ENCODE measurements at regions not wholly inside any gene's neighbourhood (a gene's known extent, or its start where the extent isn't known, plus 50 kb on each side); places are given as distances from the start of the nearest gene placed in this dataset.

- Mint-ChIP-seq H3K27me3 (ENCODE audit: unreplicated experiment) (no peaks in the 10 kb centered on the region), H3K27ac (ENCODE audit: unreplicated experiment) (no peak overlapping the region), H3K36me3 (ENCODE audit: unreplicated experiment) (no peaks in the 10 kb centered on the region), H3K4me3 (ENCODE audit: unreplicated experiment) (no peak overlapping the region), H3K4me1 (ENCODE audit: unreplicated experiment) (no peaks in the 10 kb centered on the region), H3K9me3 (ENCODE audit: unreplicated experiment) (peaks cover 8% of the 10 kb centered on the region)
- no peak for TF ChIP-seq CTCF (IDR thresholded peaks at IDR 0.05)
- no peak for DNase-seq (ENCODE audit: extremely low spot score, unreplicated experiment)
These were observed 62.7 kb upstream of the DNAJC19 start for GRCh38 chr3:181052256-181052655.

GRCh38 chr3:181050738-181051137, 61.2 kb upstream of the DNAJC19 start:
- Mint-ChIP-seq H3K4me1 (ENCODE audit: unreplicated experiment) (no peaks in the 10 kb centered on the region), H3K27ac (ENCODE audit: unreplicated experiment) (no peak overlapping the region), H3K4me3 (ENCODE audit: unreplicated experiment) (no peak overlapping the region)

GRCh38 chr3:181040030-181040429, 50.5 kb upstream of the DNAJC19 start:
- DNase-seq (ENCODE audit: extremely low spot score, unreplicated experiment), result no peak
- H3K27me3 Mint-ChIP-seq (ENCODE audit: unreplicated experiment), result peaks cover 2% of the 10 kb centered on the region
- no peak overlapping the region for H3K27ac Mint-ChIP-seq (ENCODE audit: unreplicated experiment)
- peaks cover 12% of the 10 kb centered on the region for H3K9me3 Mint-ChIP-seq (ENCODE audit: unreplicated experiment)
- H3K4me1 Mint-ChIP-seq (ENCODE audit: unreplicated experiment), result no peaks in the 10 kb centered on the region
- no peak overlapping the region for H3K4me3 Mint-ChIP-seq (ENCODE audit: unreplicated experiment)
- TF ChIP-seq CTCF (IDR thresholded peaks at IDR 0.05), result no peak
- H3K36me3 Mint-ChIP-seq (ENCODE audit: unreplicated experiment), result no peaks in the 10 kb centered on the region

More at GRCh38 chr3:181050738-181051137, 61.2 kb upstream of the DNAJC19 start:
- no peaks in the 10 kb centered on the region for H3K36me3 Mint-ChIP-seq (ENCODE audit: unreplicated experiment)
- TF ChIP-seq CTCF (IDR thresholded peaks at IDR 0.05), result no peak
- DNase-seq (ENCODE audit: extremely low spot score, unreplicated experiment), result no peak
- H3K9me3 Mint-ChIP-seq (ENCODE audit: unreplicated experiment), result peaks cover 8% of the 10 kb centered on the region
- no peaks in the 10 kb centered on the region for H3K27me3 Mint-ChIP-seq (ENCODE audit: unreplicated experiment)

Data from osteocyte (in vitro differentiated cells).